IPS-18a (cell line): ENCODE measurements at regions not wholly inside any gene's neighbourhood (a gene's known extent, or its start where the extent isn't known, plus 50 kb on each side); places are given as distances from the start of the nearest gene placed in this dataset.
"Not testable (repeated sequence)": the region's sequence is repeated elsewhere in the genome, so short reads cannot be mapped to it uniquely, and the experiment has no call there.

Experiments used
- H3K27ac ChIP-seq: one replicate; pipeline ENCODE4 v1.5.1; 2013; ENCODE audit warnings: low read length
- H3K27me3 ChIP-seq: one replicate; pipeline ENCODE4 v1.6.1; 2013; ENCODE audit warnings: mild to moderate bottlenecking, low read length; ENCODE audit not compliant: control insufficient read depth, insufficient read depth
- H3K36me3 ChIP-seq: one replicate; pipeline ENCODE4 v1.6.1; 2013; ENCODE audit warnings: low read depth, low read length; ENCODE audit not compliant: control insufficient read depth
- H3K4me1 ChIP-seq: one replicate; pipeline ENCODE4 v1.6.1; 2013; ENCODE audit warnings: low read depth, low read length; ENCODE audit not compliant: control insufficient read depth
- H3K4me3 ChIP-seq: one replicate; pipeline ENCODE4 v1.5.1; 2013; ENCODE audit warnings: low read length
- H3K9ac ChIP-seq: one replicate; pipeline ENCODE4 v1.6.1; 2013; ENCODE audit warnings: mild to moderate bottlenecking, low read length, moderate library complexity
- H3K9me3 ChIP-seq: one replicate; pipeline ENCODE4 v1.6.1; 2013; ENCODE audit warnings: low read depth, low read length; ENCODE audit not compliant: control insufficient read depth

GRCh38 chr3:105259496-105259895, 107.2 kb upstream of the ALCAM start:
- Histone ChIP-seq H3K9ac (no peak overlapping the region), H3K36me3 (no peaks in the 10 kb centered on the region), H3K9me3 (no peaks in the 10 kb centered on the region), H3K27ac (no peak overlapping the region), H3K4me1 (no peaks in the 10 kb centered on the region), H3K4me3 (no peak overlapping the region), H3K27me3 (no peaks in the 10 kb centered on the region)

DNA sequence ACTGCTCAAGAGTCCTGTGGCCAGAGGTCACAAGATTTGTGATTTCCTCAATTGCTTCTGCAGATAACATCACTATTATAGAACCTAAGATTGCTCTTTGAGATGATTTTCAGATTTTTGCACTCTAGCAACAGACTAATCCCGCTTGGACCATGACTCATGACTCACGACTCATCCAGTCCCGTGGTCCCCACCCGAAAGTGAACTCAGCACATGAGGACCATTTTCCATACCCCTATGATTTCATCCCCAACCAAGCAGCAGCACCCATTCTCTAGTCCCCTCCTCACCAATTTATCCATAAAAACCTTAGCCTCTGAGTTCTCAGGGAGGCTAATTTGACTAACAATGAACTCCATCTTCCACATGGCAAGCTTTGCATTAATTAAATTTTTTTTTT, 106.3 kb upstream of the ALCAM start:
- Histone ChIP-seq H3K27me3 (no peaks in the 10 kb centered on the region), H3K4me1 (no peaks in the 10 kb centered on the region), H3K9me3 (no peaks in the 10 kb centered on the region), H3K9ac (no peak overlapping the region), H3K36me3 (no peaks in the 10 kb centered on the region), H3K27ac (no peak overlapping the region), H3K4me3 (no peak overlapping the region)

DNA sequence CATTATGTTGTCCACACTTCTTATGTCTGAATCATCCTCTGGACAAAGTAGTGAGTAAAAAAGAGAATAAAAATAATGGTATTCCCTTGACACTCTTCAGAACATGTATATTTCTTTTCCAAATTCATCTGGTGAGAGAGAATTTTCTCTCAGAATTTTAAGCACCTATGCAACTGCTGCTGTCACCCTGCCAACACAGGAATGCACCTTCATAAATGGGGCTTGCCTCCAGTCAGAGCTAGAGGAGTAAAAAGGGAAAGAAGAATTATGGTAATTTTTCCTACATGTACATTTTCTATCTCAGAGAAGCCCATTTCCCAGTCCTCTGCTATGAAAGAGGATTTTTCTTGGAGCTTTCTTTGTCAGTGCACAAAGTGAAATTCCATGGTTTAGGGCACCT, 92.2 kb upstream of the ALCAM start:
- Histone ChIP-seq H3K36me3 (no peaks in the 10 kb centered on the region), H3K4me3 (no peak overlapping the region), H3K4me1 (no peaks in the 10 kb centered on the region), H3K27ac (no peak overlapping the region), H3K9ac (no peak overlapping the region), H3K27me3 (no peaks in the 10 kb centered on the region), H3K9me3 (no peaks in the 10 kb centered on the region)

DNA sequence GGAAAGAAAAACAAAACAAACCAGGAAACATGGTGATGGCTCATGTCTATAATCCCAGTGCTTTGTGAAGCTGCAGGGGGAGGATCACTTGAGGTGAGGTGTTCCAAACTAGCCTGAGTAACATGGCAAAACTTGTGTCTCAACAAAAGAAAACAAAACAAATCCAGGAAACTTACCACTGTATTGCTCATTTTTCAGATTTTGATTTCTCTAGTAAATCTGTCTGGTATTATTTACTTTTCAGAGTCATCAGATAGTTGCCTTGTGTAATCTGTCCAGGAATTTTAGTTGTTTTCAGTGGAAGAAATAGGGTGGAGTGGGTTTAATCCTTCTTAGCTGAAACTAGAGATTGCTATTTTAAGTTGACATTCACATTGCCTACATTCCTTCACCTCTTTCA, 91.8 kb upstream of the ALCAM start:
- Histone ChIP-seq H3K4me1 (no peaks in the 10 kb centered on the region), H3K9ac (no peak overlapping the region), H3K36me3 (no peaks in the 10 kb centered on the region), H3K27me3 (no peaks in the 10 kb centered on the region), H3K9me3 (no peaks in the 10 kb centered on the region), H3K4me3 (no peak overlapping the region), H3K27ac (no peak overlapping the region)

- Histone ChIP-seq H3K4me3 (no peak overlapping the region), H3K36me3 (no peaks in the 10 kb centered on the region), H3K9ac (no peak overlapping the region), H3K27me3 (no peaks in the 10 kb centered on the region), H3K4me1 (no peaks in the 10 kb centered on the region), H3K27ac (no peak overlapping the region), H3K9me3 (no peaks in the 10 kb centered on the region)
These were observed 89.1 kb upstream of the ALCAM start for GRCh38 chr3:105277656-105278055.

DNA sequence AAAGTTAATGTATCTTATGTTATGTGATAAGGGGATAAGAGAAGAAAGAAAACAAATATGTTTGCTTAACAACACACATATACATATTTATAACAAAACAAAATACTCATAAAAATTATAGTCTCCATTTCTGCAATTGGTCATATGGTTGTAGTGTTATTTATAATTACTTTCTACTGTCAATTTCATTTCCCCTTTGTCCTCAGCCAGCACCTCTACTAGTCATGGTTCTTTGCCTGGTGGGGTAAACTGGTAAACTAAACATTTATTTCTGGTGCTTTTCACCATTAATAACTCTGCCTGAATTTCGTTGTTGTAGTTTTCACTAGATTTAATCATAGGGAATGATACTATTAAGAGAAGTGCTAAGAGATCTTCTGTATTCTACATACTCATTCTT, 88.0 kb upstream of the ALCAM start:
- H3K27ac ChIP-seq: no peak overlapping the region
- no peaks in the 10 kb centered on the region for H3K4me1 ChIP-seq
- H3K27me3 ChIP-seq: no peaks in the 10 kb centered on the region
- no peak overlapping the region for H3K4me3 ChIP-seq
- no peaks in the 10 kb centered on the region for H3K9me3 ChIP-seq
- no peaks in the 10 kb centered on the region for H3K36me3 ChIP-seq
- no peak overlapping the region for H3K9ac ChIP-seq

DNA sequence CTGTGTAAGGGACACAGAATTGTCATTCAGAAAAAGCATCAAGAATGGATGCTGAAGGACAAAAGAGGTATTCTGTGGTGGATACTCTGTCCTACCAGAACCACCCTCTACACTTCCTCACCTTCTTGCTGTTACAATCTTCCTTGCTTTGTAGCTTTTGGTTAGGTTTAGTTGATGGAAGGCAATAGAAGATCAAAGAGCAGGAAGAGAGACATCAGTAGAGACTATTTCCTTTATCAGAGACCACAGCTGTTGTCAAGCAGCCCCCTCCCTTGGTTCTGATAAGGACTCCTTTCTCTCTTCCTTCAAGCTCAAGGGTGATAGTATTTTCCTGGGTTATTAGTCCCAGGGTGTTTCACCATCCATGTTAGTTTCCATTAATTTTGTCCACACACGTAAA, 84.7 kb upstream of the ALCAM start:
- Histone ChIP-seq H3K9ac (no peak overlapping the region), H3K9me3 (no peaks in the 10 kb centered on the region), H3K27me3 (no peaks in the 10 kb centered on the region), H3K4me3 (no peak overlapping the region), H3K4me1 (no peaks in the 10 kb centered on the region), H3K36me3 (no peaks in the 10 kb centered on the region), H3K27ac (no peak overlapping the region)

DNA sequence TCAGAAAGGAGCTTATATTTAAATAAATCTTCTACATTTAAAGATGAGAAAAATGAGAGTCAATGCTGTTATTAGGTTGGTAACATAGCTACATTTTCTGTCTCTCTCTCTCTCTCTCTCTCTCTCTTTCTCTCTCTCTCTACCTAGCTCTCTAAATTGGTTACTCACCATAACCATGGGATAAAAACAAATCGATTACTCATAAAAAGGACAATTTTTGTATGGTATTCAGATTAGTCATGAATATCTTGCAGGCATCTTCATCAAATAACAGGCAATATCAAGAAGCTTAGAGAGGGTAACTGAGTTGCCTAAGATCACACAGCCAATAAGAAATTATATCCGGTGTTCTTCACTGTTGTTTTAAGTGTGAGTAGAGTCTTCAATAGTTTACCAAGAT, 81.8 kb upstream of the ALCAM start:
- Histone ChIP-seq H3K27ac (no peak overlapping the region), H3K4me3 (no peak overlapping the region), H3K9me3 (no peaks in the 10 kb centered on the region), H3K36me3 (no peaks in the 10 kb centered on the region), H3K9ac (no peak overlapping the region), H3K27me3 (no peaks in the 10 kb centered on the region), H3K4me1 (no peaks in the 10 kb centered on the region)

DNA sequence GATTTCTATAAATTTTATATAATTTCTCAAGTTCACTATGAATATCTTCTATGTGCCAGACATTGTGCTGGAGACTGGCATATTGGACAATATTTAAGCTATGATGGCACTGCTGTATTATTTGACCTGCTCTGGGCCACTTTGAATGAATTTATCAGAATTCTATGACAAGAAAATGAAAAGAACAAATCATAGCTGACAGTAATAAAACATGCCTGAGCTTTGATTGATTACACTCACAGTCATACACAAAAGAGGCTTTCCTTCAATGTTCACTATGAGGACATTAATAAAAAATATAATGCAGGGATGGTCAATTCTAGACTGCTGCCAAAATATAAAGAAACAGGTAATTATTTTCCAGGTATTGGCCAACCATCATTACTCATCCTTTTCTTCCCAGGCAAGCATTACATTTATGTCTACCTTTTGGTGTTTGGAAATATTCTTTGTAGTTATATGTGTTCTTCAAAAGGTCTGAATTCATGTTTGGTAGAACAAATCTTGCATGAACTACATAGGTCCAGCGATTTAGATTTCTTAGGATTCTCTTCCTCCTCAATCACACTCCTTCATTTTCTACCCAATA, 81.0 kb upstream of the ALCAM start:
- no peak overlapping the region for H3K4me3 ChIP-seq
- no peaks in the 10 kb centered on the region for H3K27me3 ChIP-seq
- no peak overlapping the region for H3K27ac ChIP-seq
- H3K9ac ChIP-seq: no peak overlapping the region
- no peaks in the 10 kb centered on the region for H3K4me1 ChIP-seq
- no peaks in the 10 kb centered on the region for H3K9me3 ChIP-seq
- H3K36me3 ChIP-seq: no peaks in the 10 kb centered on the region

DNA sequence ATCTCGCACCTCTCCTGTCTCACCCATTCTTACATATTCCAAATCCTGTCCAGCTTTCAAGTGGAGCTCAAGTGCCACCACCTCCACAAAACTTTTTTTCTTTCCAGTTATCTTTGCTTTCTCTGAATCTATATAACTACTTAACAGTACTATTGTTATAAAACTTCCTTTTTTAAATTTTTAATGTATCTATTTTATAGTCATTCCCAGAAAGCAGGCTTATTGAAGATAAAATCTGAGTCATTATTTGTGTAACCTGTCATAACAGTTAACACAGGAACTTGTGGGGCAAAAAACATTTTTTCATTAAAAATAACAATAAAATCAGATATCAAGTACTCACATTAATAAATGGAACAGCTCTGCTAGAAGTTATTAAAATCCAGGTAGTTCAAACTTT, 73.3 kb upstream of the ALCAM start:
- no peak overlapping the region for H3K9ac ChIP-seq
- no peaks in the 10 kb centered on the region for H3K4me1 ChIP-seq
- no peaks in the 10 kb centered on the region for H3K27me3 ChIP-seq
- no peaks in the 10 kb centered on the region for H3K36me3 ChIP-seq
- no peak overlapping the region for H3K4me3 ChIP-seq
- no peak overlapping the region for H3K27ac ChIP-seq
- no peaks in the 10 kb centered on the region for H3K9me3 ChIP-seq

DNA sequence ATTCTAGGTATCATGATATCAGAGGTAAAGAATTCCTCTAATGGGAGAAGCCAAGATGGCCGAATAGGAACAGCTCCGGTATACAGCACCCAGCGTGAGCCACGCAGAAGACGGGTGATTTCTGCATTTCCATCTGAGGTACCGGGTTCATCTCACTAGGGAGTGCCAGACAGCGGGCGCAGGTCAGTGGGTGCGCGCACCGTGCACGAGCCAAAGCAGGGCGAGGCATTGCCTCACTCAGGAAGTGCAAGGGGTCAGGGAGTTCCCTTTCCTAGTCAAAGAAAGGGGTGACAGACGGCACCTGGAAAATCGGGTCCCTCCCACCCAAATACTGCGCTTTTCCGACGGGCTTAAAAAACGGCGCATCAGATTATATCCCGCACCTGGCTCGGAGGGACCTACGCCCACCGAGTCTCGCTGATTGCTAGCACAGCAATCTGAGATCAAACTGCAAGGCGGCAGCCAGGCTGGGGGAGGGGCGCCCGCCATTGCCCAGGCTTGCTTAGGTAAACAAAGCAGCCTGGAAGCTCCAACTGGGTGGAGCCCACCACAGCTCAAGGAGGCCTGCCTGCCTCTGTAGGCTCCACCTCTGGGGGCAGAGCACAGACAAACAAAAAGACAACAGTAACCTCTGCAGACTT, 70.4 kb upstream of the ALCAM start:
- H3K36me3 ChIP-seq, H3K4me1 ChIP-seq, H3K9ac ChIP-seq, H3K27me3 ChIP-seq, H3K4me3 ChIP-seq, H3K9me3 ChIP-seq, H3K27ac ChIP-seq: not testable (repeated sequence)

DNA sequence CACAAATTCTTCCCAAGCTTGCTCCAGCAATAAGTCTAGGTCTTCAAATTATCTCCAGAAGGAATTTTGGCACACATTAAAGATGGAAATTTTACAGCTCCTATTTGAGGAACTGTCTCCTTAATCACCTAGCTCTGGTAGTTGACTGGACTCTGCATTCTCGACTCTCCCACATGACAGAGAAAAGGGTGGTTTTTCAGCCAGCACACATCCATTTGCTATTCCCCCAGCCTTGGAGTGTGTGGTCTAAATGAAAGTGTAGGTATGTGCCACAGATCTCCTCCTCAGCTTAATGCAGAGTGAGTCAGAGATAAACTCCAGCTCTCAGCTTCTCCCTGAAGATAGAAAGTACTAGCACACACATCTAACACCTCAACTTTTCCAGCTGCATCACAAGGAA, 62.2 kb upstream of the ALCAM start:
- no peak overlapping the region for H3K9ac ChIP-seq
- H3K27me3 ChIP-seq: no peaks in the 10 kb centered on the region
- no peaks in the 10 kb centered on the region for H3K4me1 ChIP-seq
- H3K4me3 ChIP-seq: no peak overlapping the region
- no peak overlapping the region for H3K27ac ChIP-seq
- H3K36me3 ChIP-seq: no peaks in the 10 kb centered on the region
- H3K9me3 ChIP-seq: no peaks in the 10 kb centered on the region
